ENCODE measurements at regions not wholly inside any gene's neighbourhood (a gene's known extent, or its start where the extent isn't known, plus 50 kb on each side); places are given as distances from the start of the nearest gene placed in this dataset.

DNA sequence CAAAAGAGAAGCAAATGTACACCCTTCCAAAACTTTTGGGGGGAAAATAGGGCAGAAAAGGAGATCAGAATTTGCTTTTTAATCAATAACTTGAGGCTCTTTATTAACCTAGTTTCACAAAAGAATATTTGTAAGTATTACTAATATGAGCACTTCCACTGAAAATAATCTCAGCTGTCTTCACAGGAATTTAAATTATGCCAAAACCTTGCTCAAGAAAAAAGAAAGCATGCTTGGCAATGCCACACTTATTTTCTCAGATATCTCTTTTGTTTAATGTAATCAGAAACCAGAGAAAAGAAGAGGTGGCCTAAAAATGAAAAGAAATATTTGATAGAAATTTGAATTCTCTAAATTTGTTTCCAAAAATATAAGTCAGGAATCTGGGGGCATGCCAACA lies 234.9 kb upstream of the GPC6 start:
- peaks cover 10% of the 10 kb centered on the region for H3K36me3 Mint-ChIP-seq
- no peak for DNase-seq (ENCODE audit: low spot score in 2 of 2, unreplicated experiment in 2 of 2)
- no peaks in the 10 kb centered on the region for H3K27me3 Mint-ChIP-seq (ENCODE audit: low read depth)
- TF ChIP-seq, protein P1, sequence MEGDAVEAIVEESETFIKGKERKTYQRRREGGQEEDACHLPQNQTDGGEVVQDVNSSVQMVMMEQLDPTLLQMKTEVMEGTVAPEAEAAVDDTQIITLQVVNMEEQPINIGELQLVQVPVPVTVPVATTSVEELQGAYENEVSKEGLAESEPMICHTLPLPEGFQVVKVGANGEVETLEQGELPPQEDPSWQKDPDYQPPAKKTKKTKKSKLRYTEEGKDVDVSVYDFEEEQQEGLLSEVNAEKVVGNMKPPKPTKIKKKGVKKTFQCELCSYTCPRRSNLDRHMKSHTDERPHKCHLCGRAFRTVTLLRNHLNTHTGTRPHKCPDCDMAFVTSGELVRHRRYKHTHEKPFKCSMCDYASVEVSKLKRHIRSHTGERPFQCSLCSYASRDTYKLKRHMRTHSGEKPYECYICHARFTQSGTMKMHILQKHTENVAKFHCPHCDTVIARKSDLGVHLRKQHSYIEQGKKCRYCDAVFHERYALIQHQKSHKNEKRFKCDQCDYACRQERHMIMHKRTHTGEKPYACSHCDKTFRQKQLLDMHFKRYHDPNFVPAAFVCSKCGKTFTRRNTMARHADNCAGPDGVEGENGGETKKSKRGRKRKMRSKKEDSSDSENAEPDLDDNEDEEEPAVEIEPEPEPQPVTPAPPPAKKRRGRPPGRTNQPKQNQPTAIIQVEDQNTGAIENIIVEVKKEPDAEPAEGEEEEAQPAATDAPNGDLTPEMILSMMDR (IDR thresholded peaks at IDR 0.05; ENCODE audit: unreplicated experiment): no peak
- H3K4me3 Mint-ChIP-seq: no peak overlapping the region
- H3K4me1 Mint-ChIP-seq: peaks cover 5% of the 10 kb centered on the region
- peaks cover 42% of the 10 kb centered on the region for H3K9me3 Mint-ChIP-seq
- H3K27ac Mint-ChIP-seq: no peak overlapping the region

DNA sequence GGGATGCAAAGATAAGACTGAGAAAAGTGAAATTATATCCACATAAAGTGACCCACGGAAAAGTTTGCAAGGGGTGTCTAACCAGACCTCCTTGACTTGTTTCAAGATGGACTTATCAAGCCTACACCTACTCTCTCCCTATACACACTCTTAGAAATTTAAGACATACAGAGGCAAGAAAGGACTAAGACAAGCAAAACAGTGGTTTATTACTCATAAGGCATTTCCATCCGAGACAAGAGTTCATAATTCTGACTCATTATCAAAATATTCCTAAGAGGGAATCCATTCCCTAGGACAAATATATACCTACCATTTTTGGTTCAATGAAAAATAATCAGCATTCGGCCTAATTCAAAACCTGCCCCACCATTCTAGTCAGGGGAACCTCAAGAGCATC lies 232.6 kb upstream of the GPC6 start:
- no peak for DNase-seq (ENCODE audit: low spot score in 2 of 2, unreplicated experiment in 2 of 2)
- no peak overlapping the region for H3K27ac Mint-ChIP-seq
- H3K9me3 Mint-ChIP-seq: peaks cover 36% of the 10 kb centered on the region
- no peak overlapping the region for H3K4me3 Mint-ChIP-seq
- TF ChIP-seq, protein P1 (IDR thresholded peaks at IDR 0.05; ENCODE audit: unreplicated experiment): no peak
- peaks cover 5% of the 10 kb centered on the region for H3K4me1 Mint-ChIP-seq
- H3K27me3 Mint-ChIP-seq (ENCODE audit: low read depth): no peaks in the 10 kb centered on the region
- peaks cover 10% of the 10 kb centered on the region for H3K36me3 Mint-ChIP-seq

DNA sequence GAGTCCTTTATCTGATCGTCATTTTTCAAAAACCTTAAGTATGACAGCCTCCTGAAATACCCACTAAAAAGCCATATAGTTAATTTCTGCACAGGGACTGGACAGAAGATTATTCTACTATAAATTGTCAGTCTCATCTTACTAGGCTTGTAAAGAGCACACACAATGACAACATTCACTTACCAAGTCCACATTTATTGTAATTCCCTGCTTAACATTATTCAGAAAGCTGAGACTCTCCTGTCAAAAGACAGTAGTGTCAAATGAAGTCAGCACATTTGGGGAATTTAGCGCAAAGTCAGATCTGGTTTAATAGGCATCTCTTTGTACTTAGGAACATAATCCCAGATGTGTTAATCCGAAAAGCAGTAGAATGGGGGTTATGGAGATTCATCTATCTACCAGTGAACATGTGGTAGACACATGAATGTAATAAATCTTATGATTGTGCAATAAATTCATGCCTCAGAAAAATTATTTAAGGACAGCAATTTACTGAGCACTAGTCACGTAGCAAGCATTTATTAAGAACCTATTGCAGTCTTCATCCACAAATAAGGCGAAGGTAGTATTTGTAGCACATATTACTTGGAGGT lies 224.6 kb upstream of the GPC6 start:
- Mint-ChIP-seq H3K36me3 (peaks cover 8% of the 10 kb centered on the region), H3K4me3 (no peak overlapping the region), H3K9me3 (peaks cover 31% of the 10 kb centered on the region), H3K27ac (no peak overlapping the region), H3K27me3 (ENCODE audit: low read depth) (no peaks in the 10 kb centered on the region), H3K4me1 (peaks cover 17% of the 10 kb centered on the region)
- TF ChIP-seq, protein P1 (IDR thresholded peaks at IDR 0.05; ENCODE audit: unreplicated experiment): no peak
- no peak for DNase-seq (ENCODE audit: low spot score in 2 of 2, unreplicated experiment in 2 of 2)

DNA sequence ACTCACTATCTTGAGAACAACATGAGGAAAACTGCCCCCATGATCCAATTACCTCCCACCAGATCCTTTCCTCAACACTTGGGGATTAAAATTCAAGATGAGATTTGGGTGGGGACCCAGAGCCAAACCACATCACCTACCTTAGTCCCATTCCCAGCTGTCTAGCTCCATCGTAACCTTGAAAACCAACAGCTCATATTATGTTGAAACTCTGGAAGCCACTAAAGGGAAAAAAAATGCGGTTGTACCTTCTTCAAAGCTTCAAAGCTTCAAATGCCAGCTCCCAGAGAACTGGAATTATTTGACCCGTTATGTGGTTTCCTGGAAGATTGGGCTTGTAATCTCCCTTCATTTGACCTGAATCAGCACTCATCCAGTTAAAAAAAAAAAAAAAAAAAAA lies 223.1 kb upstream of the GPC6 start:
- H3K9me3 Mint-ChIP-seq: peaks cover 41% of the 10 kb centered on the region
- no peaks in the 10 kb centered on the region for H3K27me3 Mint-ChIP-seq (ENCODE audit: low read depth)
- no peak overlapping the region for H3K27ac Mint-ChIP-seq
- TF ChIP-seq, protein P1 (IDR thresholded peaks at IDR 0.05; ENCODE audit: unreplicated experiment): no peak
- peaks cover 17% of the 10 kb centered on the region for H3K4me1 Mint-ChIP-seq
- H3K36me3 Mint-ChIP-seq: peaks cover 13% of the 10 kb centered on the region
- DNase-seq (ENCODE audit: low spot score in 2 of 2, unreplicated experiment in 2 of 2): no peak
- no peak overlapping the region for H3K4me3 Mint-ChIP-seq

DNA sequence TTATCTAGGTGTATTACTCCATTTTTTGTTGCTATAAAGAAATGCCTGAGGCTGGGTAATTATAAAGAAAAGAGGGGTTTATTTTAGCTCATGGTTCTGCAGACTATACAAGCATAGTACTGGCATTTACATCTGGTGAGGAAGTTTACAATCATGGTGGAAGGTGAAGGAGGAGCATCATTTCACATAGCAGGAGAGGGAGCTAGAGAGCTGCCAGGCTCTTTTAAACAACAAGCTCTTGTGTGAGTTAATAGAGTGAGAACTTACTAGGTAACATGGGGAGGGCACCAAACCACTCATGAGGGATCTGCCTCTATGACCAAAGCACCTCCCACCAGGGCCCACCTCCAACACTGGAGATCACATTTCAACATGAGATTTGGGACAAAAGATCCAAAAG lies 221.7 kb upstream of the GPC6 start:
- H3K27ac Mint-ChIP-seq: no peak overlapping the region
- peaks cover 17% of the 10 kb centered on the region for H3K4me1 Mint-ChIP-seq
- TF ChIP-seq, protein P1 (IDR thresholded peaks at IDR 0.05; ENCODE audit: unreplicated experiment): no peak
- DNase-seq (ENCODE audit: low spot score in 2 of 2, unreplicated experiment in 2 of 2): no peak
- H3K36me3 Mint-ChIP-seq: peaks cover 15% of the 10 kb centered on the region
- H3K27me3 Mint-ChIP-seq (ENCODE audit: low read depth): no peaks in the 10 kb centered on the region
- H3K9me3 Mint-ChIP-seq: peaks cover 55% of the 10 kb centered on the region
- H3K4me3 Mint-ChIP-seq: no peak overlapping the region

DNA sequence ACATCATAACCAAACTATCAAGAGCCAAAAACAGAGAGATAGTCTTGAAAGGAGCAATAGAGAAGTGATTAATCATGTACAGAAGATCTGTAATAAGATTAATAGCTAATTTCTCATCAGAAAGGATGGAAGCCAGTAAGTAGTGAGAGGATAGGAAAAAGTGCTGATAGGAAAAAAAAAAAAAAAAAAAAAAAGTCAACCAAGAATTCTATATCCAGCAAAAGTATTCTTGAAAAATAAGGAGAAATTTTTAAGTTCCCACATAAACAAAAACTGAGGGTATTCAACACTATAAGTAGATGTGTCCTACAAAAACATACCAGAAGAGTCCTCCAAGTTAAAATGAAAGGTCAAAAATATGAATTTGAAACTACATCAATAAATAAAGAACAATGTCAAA lies 218.7 kb upstream of the GPC6 start:
- DNase-seq (ENCODE audit: low spot score in 2 of 2, unreplicated experiment in 2 of 2): no peak
- Mint-ChIP-seq H3K36me3 (peaks cover 15% of the 10 kb centered on the region), H3K4me1 (no peaks in the 10 kb centered on the region), H3K9me3 (peaks cover 59% of the 10 kb centered on the region), H3K27me3 (ENCODE audit: low read depth) (no peaks in the 10 kb centered on the region), H3K27ac (no peak overlapping the region), H3K4me3 (no peak overlapping the region)
- TF ChIP-seq, protein P1 (IDR thresholded peaks at IDR 0.05; ENCODE audit: unreplicated experiment): no peak

Data from mesothelial cell of epicardium (in vitro differentiated cells).